Kidney epithelial cell (primary cell): ENCODE measurements at regions not wholly inside any gene's neighbourhood (a gene's known extent, or its start where the extent isn't known, plus 50 kb on each side); places are given as distances from the start of the nearest gene placed in this dataset.

ENCODE experiments used
- DNase-seq: peaks from one replicate; pipeline ENCODE4 v3.0.0-alpha.2; 2010; ENCODE audit warnings: low read depth
- H3K27me3 ChIP-seq: 2 replicates; pipeline ENCODE4 v1.6.0; 2011; ENCODE audit warnings: low read length; ENCODE audit not compliant: control insufficient read depth, insufficient read depth
- H3K36me3 ChIP-seq: 2 replicates; pipeline ENCODE4 v1.5.1; 2011; ENCODE audit warnings: low read length; ENCODE audit not compliant: control insufficient read depth, insufficient read depth
- H3K4me3 ChIP-seq: 2 replicates; pipeline ENCODE4 v1.5.1; 2011; ENCODE audit warnings: low read depth, mild to moderate bottlenecking, control low read depth, low read length
- TF ChIP-seq, protein P1 (sequence below): IDR thresholded peaks from 2 replicates; pipeline ENCODE4 v1.5.1; 2011; ENCODE audit warnings: mild to moderate bottlenecking, moderate library complexity, low read length, control low read depth, inconsistent platforms; ENCODE audit not compliant: insufficient read depth, poor library complexity, severe bottlenecking

DNA sequence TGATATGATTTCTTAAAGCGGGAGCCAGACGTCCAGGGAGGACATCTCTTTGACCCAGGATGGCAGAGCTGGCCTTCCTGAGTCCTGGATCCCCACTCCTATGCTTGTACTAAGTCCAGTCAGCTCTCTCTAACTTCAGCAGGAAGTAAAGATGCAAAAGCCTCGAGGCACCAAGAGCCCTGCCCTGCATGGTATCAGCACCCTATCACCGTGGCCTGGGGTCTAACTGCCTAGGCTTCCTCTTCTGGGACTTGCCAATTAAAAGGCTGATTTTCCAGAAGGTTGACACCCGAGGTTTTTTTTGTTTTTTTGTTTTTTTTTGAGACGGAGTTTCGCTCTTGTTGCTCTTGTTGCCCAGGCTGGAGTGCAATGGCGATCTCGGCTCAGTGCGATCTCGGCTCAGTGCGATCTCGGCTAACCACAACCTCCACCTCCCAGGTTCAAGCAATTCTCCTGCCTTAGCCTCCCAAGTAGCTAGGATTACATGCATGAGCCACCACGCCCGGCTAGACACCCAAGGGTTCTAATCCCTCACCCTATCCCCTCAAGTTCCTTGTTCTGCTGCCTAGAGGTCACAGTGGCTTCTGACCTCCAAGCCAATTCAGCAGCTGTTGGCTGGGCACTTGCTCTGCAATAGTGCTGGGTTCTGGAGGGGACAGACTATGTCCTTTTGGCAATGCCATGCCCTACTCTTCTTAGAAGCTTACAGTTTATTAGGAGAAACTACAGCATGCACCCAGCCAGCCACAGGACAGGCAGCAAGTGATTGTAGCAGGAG is 50.6 kb upstream of the FTH1 start:
- TF ChIP-seq, protein P1, sequence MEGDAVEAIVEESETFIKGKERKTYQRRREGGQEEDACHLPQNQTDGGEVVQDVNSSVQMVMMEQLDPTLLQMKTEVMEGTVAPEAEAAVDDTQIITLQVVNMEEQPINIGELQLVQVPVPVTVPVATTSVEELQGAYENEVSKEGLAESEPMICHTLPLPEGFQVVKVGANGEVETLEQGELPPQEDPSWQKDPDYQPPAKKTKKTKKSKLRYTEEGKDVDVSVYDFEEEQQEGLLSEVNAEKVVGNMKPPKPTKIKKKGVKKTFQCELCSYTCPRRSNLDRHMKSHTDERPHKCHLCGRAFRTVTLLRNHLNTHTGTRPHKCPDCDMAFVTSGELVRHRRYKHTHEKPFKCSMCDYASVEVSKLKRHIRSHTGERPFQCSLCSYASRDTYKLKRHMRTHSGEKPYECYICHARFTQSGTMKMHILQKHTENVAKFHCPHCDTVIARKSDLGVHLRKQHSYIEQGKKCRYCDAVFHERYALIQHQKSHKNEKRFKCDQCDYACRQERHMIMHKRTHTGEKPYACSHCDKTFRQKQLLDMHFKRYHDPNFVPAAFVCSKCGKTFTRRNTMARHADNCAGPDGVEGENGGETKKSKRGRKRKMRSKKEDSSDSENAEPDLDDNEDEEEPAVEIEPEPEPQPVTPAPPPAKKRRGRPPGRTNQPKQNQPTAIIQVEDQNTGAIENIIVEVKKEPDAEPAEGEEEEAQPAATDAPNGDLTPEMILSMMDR: no peak

More for the DNA sequence above, 50.6 kb upstream of the FTH1 start:
- DNase-seq: no peak
- Histone ChIP-seq H3K27me3 (no peaks in the 10 kb centered on the region), H3K36me3 (no peaks in the 10 kb centered on the region), H3K4me3 (no peak overlapping the region)
